Neuronal stem cell (in vitro differentiated cells): ENCODE measurements at regions not wholly inside any gene's neighbourhood (a gene's known extent, or its start where the extent isn't known, plus 50 kb on each side); places are given as distances from the start of the nearest gene placed in this dataset. TPM values are rescaled to one million over a fixed set of nuclear protein-coding genes. Genes with fewer than 3 reads are reported as not detected.

Experiments
- small RNA-seq: library from polyadenylated mRNA; stranded (forward); fragments of <200 nt; extraction: miRNeasy Mini kit (QIAGEN cat#:217004); gene quantifications from one replicate; pipeline ENCODE3, GENCODE V24; 2013; ENCODE audit not compliant: insufficient read depth

Small RNAs in the stretch of these regions (small RNA-seq; reads per million reads assigned to genes)
- not detected for gene RF00156
